SK-N-SH (cell line): ENCODE measurements at regions not wholly inside any gene's neighbourhood (a gene's known extent, or its start where the extent isn't known, plus 50 kb on each side); places are given as distances from the start of the nearest gene placed in this dataset.

Experiments used
- EP300 ChIP-seq, 2 experiments: IDR thresholded peaks; 2 replicates each; pipeline versions ENCODE4 v1.4.0 to v1.6.1; 2012; ENCODE audit warnings: borderline replicate concordance in 1 of 2, low read depth in 1 of 2, low read length in 1 of 2
- FOXM1 ChIP-seq: IDR thresholded peaks from 2 replicates; pipeline ENCODE4 v1.4.0; 2012; ENCODE audit warnings: low read depth, mild to moderate bottlenecking
- GATA2 ChIP-seq: sonication (generic); formaldehyde crosslinking; IDR thresholded peaks from 2 replicates; pipeline ENCODE4 v1.5.0; 2020; ENCODE audit warnings: mild to moderate bottlenecking, missing genetic modification reagents
- NFIC ChIP-seq: IDR thresholded peaks from 2 replicates; pipeline ENCODE4 v1.4.0; 2012; ENCODE audit warnings: borderline replicate concordance
- NRF1 ChIP-seq: IDR thresholded peaks from 2 replicates; pipeline ENCODE4 v1.6.1; 2012; ENCODE audit warnings: low read depth, mild to moderate bottlenecking, low read length
- POLR2AphosphoS5 ChIP-seq: IDR thresholded peaks from 2 replicates; pipeline ENCODE4 v1.6.1; 2012; ENCODE audit warnings: low read depth, low read length
- RAD21 ChIP-seq: IDR thresholded peaks from 2 replicates; pipeline ENCODE4 v1.6.1; 2012; ENCODE audit warnings: mild to moderate bottlenecking, low read length
- RCOR1 ChIP-seq: fragments of 150-350 bp; IDR thresholded peaks from 2 replicates; pipeline ENCODE4 v1.6.1; 2017; ENCODE audit warnings: antibody characterized with exemption, low read length
- RXRA ChIP-seq: IDR thresholded peaks from 2 replicates; pipeline ENCODE4 v1.4.0; 2012; ENCODE audit warnings: low read depth, mild to moderate bottlenecking, borderline replicate concordance
- SIN3A ChIP-seq: IDR thresholded peaks from 2 replicates; pipeline ENCODE4 v1.6.1; 2012; ENCODE audit warnings: low read depth, mild to moderate bottlenecking, low read length, moderate library complexity, borderline replicate concordance
- TAF1 ChIP-seq: IDR thresholded peaks from 2 replicates; pipeline ENCODE4 v1.6.1; 2012; ENCODE audit warnings: low read depth, mild to moderate bottlenecking, low read length, moderate library complexity, borderline replicate concordance
- TF ChIP-seq, protein P1 (sequence below): fragments of 200-600 bp; sonication (generic); IDR thresholded peaks from 2 replicates; pipeline ENCODE4 v1.6.1; 2017; ENCODE audit warnings: antibody characterized with exemption, mild to moderate bottlenecking, moderate library complexity
- TF ChIP-seq, protein P2 (sequence below): fragments of 150-350 bp; IDR thresholded peaks from 2 replicates; pipeline ENCODE4 v1.6.1; 2017; ENCODE audit warnings: antibody characterized with exemption, low read length, low read depth, borderline replicate concordance

GRCh38 chr3:135802171-135802570, 163.4 kb upstream of the PPP2R3A start:
- TF ChIP-seq EP300 (IDR thresholded peaks at IDR 0.05; ENCODE audit: borderline replicate concordance in 1 of 2, low read depth in 1 of 2, low read length in 1 of 2) (no peak), RAD21 (no peak), TAF1 (no peak), NFIC (no peak), RCOR1 (no peak), GATA2 (CRISPR knock-in tag) (no peak), SIN3A (no peak), FOXM1 (no peak), NRF1 (no peak), POLR2AphosphoS5 (no peak), RXRA (no peak)
- TF ChIP-seq, protein P1, sequence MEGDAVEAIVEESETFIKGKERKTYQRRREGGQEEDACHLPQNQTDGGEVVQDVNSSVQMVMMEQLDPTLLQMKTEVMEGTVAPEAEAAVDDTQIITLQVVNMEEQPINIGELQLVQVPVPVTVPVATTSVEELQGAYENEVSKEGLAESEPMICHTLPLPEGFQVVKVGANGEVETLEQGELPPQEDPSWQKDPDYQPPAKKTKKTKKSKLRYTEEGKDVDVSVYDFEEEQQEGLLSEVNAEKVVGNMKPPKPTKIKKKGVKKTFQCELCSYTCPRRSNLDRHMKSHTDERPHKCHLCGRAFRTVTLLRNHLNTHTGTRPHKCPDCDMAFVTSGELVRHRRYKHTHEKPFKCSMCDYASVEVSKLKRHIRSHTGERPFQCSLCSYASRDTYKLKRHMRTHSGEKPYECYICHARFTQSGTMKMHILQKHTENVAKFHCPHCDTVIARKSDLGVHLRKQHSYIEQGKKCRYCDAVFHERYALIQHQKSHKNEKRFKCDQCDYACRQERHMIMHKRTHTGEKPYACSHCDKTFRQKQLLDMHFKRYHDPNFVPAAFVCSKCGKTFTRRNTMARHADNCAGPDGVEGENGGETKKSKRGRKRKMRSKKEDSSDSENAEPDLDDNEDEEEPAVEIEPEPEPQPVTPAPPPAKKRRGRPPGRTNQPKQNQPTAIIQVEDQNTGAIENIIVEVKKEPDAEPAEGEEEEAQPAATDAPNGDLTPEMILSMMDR = no peak
- TF ChIP-seq, protein P2, sequence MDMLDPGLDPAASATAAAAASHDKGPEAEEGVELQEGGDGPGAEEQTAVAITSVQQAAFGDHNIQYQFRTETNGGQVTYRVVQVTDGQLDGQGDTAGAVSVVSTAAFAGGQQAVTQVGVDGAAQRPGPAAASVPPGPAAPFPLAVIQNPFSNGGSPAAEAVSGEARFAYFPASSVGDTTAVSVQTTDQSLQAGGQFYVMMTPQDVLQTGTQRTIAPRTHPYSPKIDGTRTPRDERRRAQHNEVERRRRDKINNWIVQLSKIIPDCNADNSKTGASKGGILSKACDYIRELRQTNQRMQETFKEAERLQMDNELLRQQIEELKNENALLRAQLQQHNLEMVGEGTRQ = no peak
